GM23248 (cell line): ENCODE measurements at regions not wholly inside any gene's neighbourhood (a gene's known extent, or its start where the extent isn't known, plus 50 kb on each side); places are given as distances from the start of the nearest gene placed in this dataset.
"Not testable (repeated sequence)": the region's sequence is repeated elsewhere in the genome, so short reads cannot be mapped to it uniquely, and the experiment has no call there.

ENCODE experiments used
- DNase-seq: peaks from one replicate; pipeline ENCODE4 v3.0.0-alpha.2; 2015
- H2AFZ ChIP-seq: fragments of 200-600 bp; sonication (generic); 2 replicates; pipeline ENCODE4 v1.6.1; 2016; ENCODE audit warnings: antibody characterized with exemption
- H3F3A ChIP-seq: fragments of 200-600 bp; sonication (generic); 2 replicates; pipeline ENCODE4 v1.6.1; 2016; ENCODE audit warnings: mild to moderate bottlenecking, antibody characterized with exemption, mixed run types; ENCODE audit not compliant: insufficient read depth
- H3K27ac ChIP-seq: fragments of 200-600 bp; sonication (generic); 2 replicates; pipeline ENCODE4 v1.5.1; 2016; ENCODE audit warnings: mild to moderate bottlenecking
- H3K27me3 ChIP-seq: fragments of 200-600 bp; sonication (generic); replicated peaks from 2 replicates; pipeline ENCODE4 v1.6.1; 2016; ENCODE audit warnings: mild to moderate bottlenecking; ENCODE audit not compliant: insufficient read depth
- H3K36me3 ChIP-seq: fragments of 200-600 bp; sonication (generic); 2 replicates; pipeline ENCODE4 v1.6.1; 2016; ENCODE audit warnings: low read depth, mild to moderate bottlenecking
- H3K4me1 ChIP-seq: fragments of 200-600 bp; sonication (generic); 2 replicates; pipeline ENCODE4 v1.6.1; 2016; ENCODE audit warnings: mild to moderate bottlenecking; ENCODE audit not compliant: insufficient read depth
- H3K4me2 ChIP-seq: fragments of 200-600 bp; sonication (generic); one replicate; pipeline ENCODE4 v1.6.1; 2016; ENCODE audit warnings: mild to moderate bottlenecking; ENCODE audit not compliant: unreplicated experiment
- H3K4me3 ChIP-seq: fragments of 200-600 bp; sonication (generic); 2 replicates; pipeline ENCODE4 v1.5.1; 2016; ENCODE audit warnings: mild to moderate bottlenecking
- H3K79me2 ChIP-seq: fragments of 200-600 bp; sonication (generic); 2 replicates; pipeline ENCODE4 v1.6.1; 2016; ENCODE audit warnings: mild to moderate bottlenecking; ENCODE audit not compliant: insufficient read depth
- H3K9ac ChIP-seq: fragments of 200-600 bp; sonication (generic); 2 replicates; pipeline ENCODE4 v1.6.1; 2016; ENCODE audit warnings: mild to moderate bottlenecking
- H3K9me2 ChIP-seq: fragments of 200-600 bp; sonication (generic); 2 replicates; pipeline ENCODE4 v1.6.1; 2016; ENCODE audit warnings: mixed run types, mild to moderate bottlenecking, moderate library complexity; ENCODE audit not compliant: insufficient read depth
- H3K9me3 ChIP-seq: fragments of 200-600 bp; sonication (generic); one replicate; pipeline ENCODE4 v1.6.1; 2017; ENCODE audit warnings: low read depth
- H4K20me1 ChIP-seq: fragments of 200-600 bp; sonication (generic); 2 replicates; pipeline ENCODE4 v1.6.0; 2016; ENCODE audit not compliant: insufficient read depth
- EZH2 ChIP-seq: fragments of 200-600 bp; sonication (generic); IDR thresholded peaks from 2 replicates; pipeline ENCODE4 v1.6.1; 2018; ENCODE audit warnings: antibody characterized with exemption, mild to moderate bottlenecking; ENCODE audit not compliant: insufficient read depth, poor library complexity, severe bottlenecking
- EZH2phosphoT487 ChIP-seq: fragments of 200-600 bp; sonication (generic); IDR thresholded peaks from 2 replicates; pipeline ENCODE4 v1.6.1; 2018; ENCODE audit warnings: antibody characterized with exemption, moderate library complexity, mild to moderate bottlenecking, low read depth; ENCODE audit not compliant: insufficient read depth
- WGBS, 2 experiments: methylation state at CpG; one replicate each; pipeline ENCODE4 v1.1.6; 2015 to 2017; ENCODE audit warnings: low lambda C conversion rate in 2 of 2, low coverage in 1 of 2; ENCODE audit errors: missing lambda C conversion rate in 2 of 2; 5-methylcytosine and 5-hydroxymethylcytosine counted together
- in situ Hi-C: fragments of 300-500 bp; cut with MboI; formaldehyde crosslinking; loops from 2 replicates; pipeline ENCODE4 v1.15.0; 2020

- no peaks in the 10 kb centered on the region for H3F3A ChIP-seq
- H3K36me3 ChIP-seq = no peaks in the 10 kb centered on the region
- no peaks in the 10 kb centered on the region for H3K79me2 ChIP-seq
- no peak overlapping the region for H2AFZ ChIP-seq
- no peaks in the 10 kb centered on the region for H4K20me1 ChIP-seq
- no peaks in the 10 kb centered on the region for H3K4me1 ChIP-seq
- H3K27me3 ChIP-seq = no peaks in the 10 kb centered on the region
- DNase-seq = peak; percentile 62
- H3K9ac ChIP-seq = no peak overlapping the region
- in situ Hi-C loops = loop anchor here (10.0 kb wide), 1 partner anchor 401 kb away; the partner anchor contains the start of gene GUCY2F
- H3K9me2 ChIP-seq = no peaks in the 10 kb centered on the region
- TF ChIP-seq EZH2 = no peak
- no peak for TF ChIP-seq EZH2phosphoT487
- H3K9me3 ChIP-seq = no peaks in the 10 kb centered on the region
- H3K4me2 ChIP-seq = no peak overlapping the region
- H3K4me3 ChIP-seq = no peak overlapping the region
- WGBS, 2 experiments = 27 to 32% methylated on average over 4 of the region's 4 CpGs
- no peak overlapping the region for H3K27ac ChIP-seq
These were observed 116.7 kb upstream of the TMEM164 start for GRCh38 chrX:109886122-109886761.

- TF ChIP-seq EZH2 = no peak
- no peak for TF ChIP-seq EZH2phosphoT487
- peak; percentile 52 for DNase-seq
- no peaks in the 10 kb centered on the region for H3K9me3 ChIP-seq
- H3K27me3 ChIP-seq = no peaks in the 10 kb centered on the region
- no peak overlapping the region for H3K4me3 ChIP-seq
- no peaks in the 10 kb centered on the region for H3F3A ChIP-seq
- H3K9me2 ChIP-seq = no peaks in the 10 kb centered on the region
- H2AFZ ChIP-seq = no peak overlapping the region; the same call in 1 of the 2 replicates
- H3K27ac ChIP-seq = no peak overlapping the region
- H4K20me1 ChIP-seq = no peaks in the 10 kb centered on the region
- no peaks in the 10 kb centered on the region for H3K4me1 ChIP-seq
- no peaks in the 10 kb centered on the region for H3K36me3 ChIP-seq
- H3K9ac ChIP-seq = no peak overlapping the region
- no peaks in the 10 kb centered on the region for H3K79me2 ChIP-seq
- in situ Hi-C loops = loop anchor here (10.0 kb wide), 1 partner anchor 405 kb away; the partner anchor contains the start of gene GUCY2F
- H3K4me2 ChIP-seq = no peak overlapping the region
- WGBS, 2 experiments = 7 to 10% methylated on average over 4 of the region's 4 CpGs
These were observed 113.5 kb upstream of the TMEM164 start for GRCh38 chrX:109889289-109890006.

- no peak overlapping the region for H3K9ac ChIP-seq
- H3F3A ChIP-seq = no peaks in the 10 kb centered on the region
- H3K4me3 ChIP-seq = no peak overlapping the region
- H3K9me3 ChIP-seq = no peaks in the 10 kb centered on the region
- H3K27me3 ChIP-seq = no peaks in the 10 kb centered on the region
- H3K27ac ChIP-seq = no peak overlapping the region
- no peaks in the 10 kb centered on the region for H3K36me3 ChIP-seq
- WGBS, 2 experiments = 86 to 93% methylated on average over 3 of the region's 3 CpGs
- H3K9me2 ChIP-seq = no peaks in the 10 kb centered on the region
- no peak overlapping the region for H2AFZ ChIP-seq
- TF ChIP-seq EZH2phosphoT487 (no peak), EZH2 (no peak)
- H3K4me2 ChIP-seq = no peak overlapping the region
- no peak for DNase-seq
- no peaks in the 10 kb centered on the region for H3K79me2 ChIP-seq
- in situ Hi-C loops = no loop called here
- H4K20me1 ChIP-seq = no peaks in the 10 kb centered on the region
- H3K4me1 ChIP-seq = no peaks in the 10 kb centered on the region
These were observed 112.6 kb upstream of the TMEM164 start for GRCh38 chrX:109890300-109890699.

GRCh38 chrX:109890910-109891502, 111.9 kb upstream of the TMEM164 start:
- H4K20me1 ChIP-seq = no peaks in the 10 kb centered on the region
- no peaks in the 10 kb centered on the region for H3K4me1 ChIP-seq
- H3K27me3 ChIP-seq = no peaks in the 10 kb centered on the region
- no peaks in the 10 kb centered on the region for H3K79me2 ChIP-seq
- H3F3A ChIP-seq = no peaks in the 10 kb centered on the region
- WGBS, 2 experiments = 11 to 12% methylated on average over 7 of the region's 7 CpGs
- TF ChIP-seq EZH2phosphoT487 = no peak
- no peak for TF ChIP-seq EZH2
- H3K36me3 ChIP-seq = no peaks in the 10 kb centered on the region
- in situ Hi-C loops = no loop called here
- peak; percentile 55 for DNase-seq
- no peak overlapping the region for H3K4me3 ChIP-seq
- H3K9me3 ChIP-seq = no peaks in the 10 kb centered on the region
- no peak overlapping the region for H3K27ac ChIP-seq
- H3K4me2 ChIP-seq = no peak overlapping the region
- H2AFZ ChIP-seq = peak overlapping the region; percentile 34; the same call in 1 of the 2 replicates
- H3K9ac ChIP-seq = no peak overlapping the region
- H3K9me2 ChIP-seq = no peaks in the 10 kb centered on the region

- H3K27me3 ChIP-seq, H3K79me2 ChIP-seq, H4K20me1 ChIP-seq, H3K9me3 ChIP-seq, H3K36me3 ChIP-seq, H2AFZ ChIP-seq, H3K9me2 ChIP-seq, H3K4me2 ChIP-seq, H3K4me3 ChIP-seq, H3K4me1 ChIP-seq, H3F3A ChIP-seq, in situ Hi-C loops, H3K9ac ChIP-seq, H3K27ac ChIP-seq, DNase-seq: not testable (repeated sequence)
- WGBS, 2 experiments = 83% methylated on average over 1 of the region's 1 CpG; no CpG with 5 or more reads in 1 of the 2 experiments
These were observed 106.9 kb upstream of the TMEM164 start for GRCh38 chrX:109896024-109896423.
